K562 (cell line): ENCODE measurements at regions not wholly inside any gene's neighbourhood (a gene's known extent, or its start where the extent isn't known, plus 50 kb on each side); places are given as distances from the start of the nearest gene placed in this dataset.

Experiments
- ATAC-seq: fragments of 200-7000 bp; cut with Tn5 transposase; 3 replicates; pipeline ENCODE4 v1.9.1; 2020; ENCODE audit warnings: moderate library complexity
- BruUV-seq: library from RNA; stranded (reverse); fragments of 400-500 nt; replicated peaks from 2 replicates; lab custom pipeline; 2021; lab: Mats Ljungman, UMichigan
- CTCF ChIA-PET: fragments of 300-600 bp; formaldehyde crosslinking; extraction: SDS; loops from one replicate; lab custom pipeline; 2021; ENCODE audit warnings: low intra/inter-chr PET ratio; lab: Yijun Ruan, JAX
- POLR2A ChIA-PET: fragments of 300-600, 350-650 bp; sonication (Branson Sonifier 250); formaldehyde crosslinking; extraction: SDS; loops from one replicate; lab custom pipeline; 2021; ENCODE audit warnings: antibody characterized with exemption, inconsistent platforms; lab: Yijun Ruan, JAX
- DNase-seq, 4 experiments: peaks; one replicate each; pipeline versions ENCODE4 v3.0.0 to v3.0.0-alpha.2; 2011 to 2018; ENCODE audit warnings: low spot score in 3 of 4, mixed read lengths in 3 of 4; ENCODE audit errors: extremely low read depth in 1 of 4
- FAIRE-seq: peaks from 2 replicates; lab custom pipeline; 2011; peaks lifted over from hg19 to GRCh38; lab: Jason Lieb, UNC
- H2AFZ ChIP-seq: 2 replicates; pipeline ENCODE4 v1.6.0; 2011; ENCODE audit warnings: low read depth, low read length, control low read depth, inconsistent platforms
- H3K27ac ChIP-seq: fragments of 200-600 bp; 3 replicates; pipeline ENCODE4 v1.8.0; 2011; ENCODE audit warnings: low read depth, mild to moderate bottlenecking, control low read depth, inconsistent platforms, low read length, moderate library complexity, mixed read lengths; ENCODE audit errors: extremely low read depth
- H3K27me3 ChIP-seq, 2 experiments: fragments of 300-600 bp in 1 of 2; 2 replicates in 1 of 2; 3 replicates in 1 of 2; pipeline versions ENCODE4 v1.6.0 to v1.8.0; 2011; ENCODE audit warnings: inconsistent platforms in 2 of 2, low read length in 2 of 2, mild to moderate bottlenecking in 1 of 2, mixed read lengths in 1 of 2, moderate library complexity in 1 of 2; ENCODE audit not compliant: control insufficient read depth in 2 of 2, insufficient read depth in 2 of 2
- H3K36me3 ChIP-seq: fragments of 300-600 bp; 3 replicates; pipeline ENCODE4 v1.8.0; 2011; ENCODE audit warnings: mild to moderate bottlenecking, low read length, inconsistent platforms; ENCODE audit not compliant: control insufficient read depth, insufficient read depth
- H3K4me1 ChIP-seq, 2 experiments: fragments of 200-600 bp in 1 of 2; replicated peaks in 1 of 2; 2 replicates in 1 of 2; 3 replicates in 1 of 2; pipeline versions ENCODE4 v1.5.1 to v1.8.0; 2011; ENCODE audit warnings: inconsistent platforms in 2 of 2, low read length in 2 of 2, mild to moderate bottlenecking in 1 of 2, mixed read lengths in 1 of 2, moderate library complexity in 1 of 2; ENCODE audit not compliant: control insufficient read depth in 2 of 2, insufficient read depth in 2 of 2
- H3K4me2 ChIP-seq: 2 replicates; pipeline ENCODE4 v1.6.1; 2011; ENCODE audit warnings: low read length, control low read depth, inconsistent platforms, mixed read lengths; ENCODE audit not compliant: insufficient read depth
- H3K4me3 ChIP-seq: fragments of 200-600 bp; sonication (generic), shearing (Covaris generic); 2 replicates; pipeline ENCODE4 v1.5.1; 2016; ENCODE audit warnings: control low read depth, inconsistent platforms
- H3K79me2 ChIP-seq: fragments of 200-600 bp; 3 replicates; pipeline ENCODE4 v1.8.0; 2011; ENCODE audit warnings: low read length, inconsistent platforms; ENCODE audit not compliant: control insufficient read depth, insufficient read depth
- H3K9ac ChIP-seq, 2 experiments: 2 replicates each; pipeline versions ENCODE4 v1.6.0 to v1.6.1; 2011; ENCODE audit warnings: low read depth in 2 of 2, low read length in 2 of 2, control low read depth in 1 of 2, inconsistent platforms in 1 of 2, mild to moderate bottlenecking in 1 of 2, mixed read lengths in 1 of 2; ENCODE audit not compliant: insufficient read depth in 1 of 2
- H3K9me1 ChIP-seq: one replicate; pipeline ENCODE4 v1.6.0; 2011; ENCODE audit warnings: inconsistent platforms, mild to moderate bottlenecking, low read length, moderate library complexity; ENCODE audit not compliant: control insufficient read depth, insufficient read depth
- H3K9me3 ChIP-seq: replicated peaks from 2 replicates; pipeline ENCODE4 v1.5.1; 2011; ENCODE audit warnings: low read depth, low read length, inconsistent platforms; ENCODE audit not compliant: control insufficient read depth, insufficient read depth
- H4K20me1 ChIP-seq: replicated peaks from 2 replicates; pipeline ENCODE4 v1.6.1; 2011; ENCODE audit warnings: low read length, inconsistent platforms, mixed read lengths; ENCODE audit not compliant: control insufficient read depth, insufficient read depth
- ARID3A ChIP-seq: IDR thresholded peaks from 2 replicates; pipeline ENCODE4 v1.6.1; 2012; ENCODE audit warnings: low read depth, low read length, improper control_type of control experiment, borderline replicate concordance
- HCFC1 ChIP-seq: IDR thresholded peaks from 2 replicates; pipeline ENCODE4 v1.6.1; 2012; ENCODE audit warnings: low read depth, low read length, improper control_type of control experiment
- KDM2B ChIP-seq: fragments of 250-450 bp; sonication (Bioruptor Pico); IDR thresholded peaks from 2 replicates; pipeline ENCODE4 v1.8.0; 2021; ENCODE audit warnings: mild to moderate bottlenecking, moderate library complexity
- KLF6 ChIP-seq: fragments of 250-450 bp; sonication (Bioruptor Pico); IDR thresholded peaks from 2 replicates; pipeline ENCODE4 v1.4.0; 2020; ENCODE audit warnings: mild to moderate bottlenecking, moderate library complexity, borderline replicate concordance
- MBD2 ChIP-seq: sonication (generic); IDR thresholded peaks from 2 replicates; pipeline ENCODE4 v1.6.1; 2016; ENCODE audit warnings: low read depth, borderline replicate concordance
- NR4A1 ChIP-seq, 2 experiments: fragments of 250-450 bp in 1 of 2; fragments of 450-650 bp in 1 of 2; sonication (Bioruptor Pico) in 1 of 2; IDR thresholded peaks; 2 replicates each; pipeline versions ENCODE4 v1.4.0 to v1.6.1; 2016 to 2020; ENCODE audit warnings: mild to moderate bottlenecking in 2 of 2, missing compliant biosample characterization in 1 of 2, missing genetic modification characterization in 1 of 2, moderate library complexity in 1 of 2
- RAD51 ChIP-seq: fragments of 450-650 bp; IDR thresholded peaks from 2 replicates; pipeline ENCODE4 v1.7.1; 2016; ENCODE audit warnings: low read depth, mild to moderate bottlenecking, borderline replicate concordance
- ZFX ChIP-seq: sonication (generic); formaldehyde crosslinking; IDR thresholded peaks from 2 replicates; pipeline ENCODE4 v1.8.0; 2022; ENCODE audit warnings: mild to moderate bottlenecking, missing genetic modification reagents, moderate library complexity
- in situ Hi-C: fragments of 300-500 bp; cut with MboI; formaldehyde crosslinking; loops from 4 replicates; pipeline ENCODE4 v1.15.0; 2018; ENCODE audit warnings: inconsistent platforms, mixed read lengths
- intact Hi-C: fragments of 100-400 bp; cut with micrococcal nuclease; formaldehyde crosslinking; loops from 2 replicates; pipeline ENCODE4 v1.14.2; 2022

GRCh38 chr5:164301136-164301535, 795.7 kb downstream of the MAT2B start:
- H2AFZ ChIP-seq = peak overlapping the region; percentile 17; the same call in 1 of the 2 replicates
- H3K4me2 ChIP-seq = no peak overlapping the region
- H3K27ac ChIP-seq = no peak overlapping the region
- DNase-seq = no peak
- no peaks in the 10 kb centered on the region for H3K36me3 ChIP-seq
- no peaks in the 10 kb centered on the region for H3K9me3 ChIP-seq
- in situ Hi-C loops = no loop called here
- H3K9ac ChIP-seq = no peak overlapping the region
- H3K4me3 ChIP-seq = no peak overlapping the region
- CTCF ChIA-PET = no interaction called here
- FAIRE-seq = no peak
- no TSS peak for BruUV-seq
- H3K4me1 ChIP-seq = peaks cover 0 to 3% of the 10 kb centered on the region in 2 experiments; a peak in 1 of 5 replicates
- POLR2A ChIA-PET = no interaction called here
- no peak for ATAC-seq
- no peaks in the 10 kb centered on the region for H3K27me3 ChIP-seq
- intact Hi-C loops = no loop called here
- no peaks in the 10 kb centered on the region for H3K9me1 ChIP-seq
- no peaks in the 10 kb centered on the region for H3K79me2 ChIP-seq
- TF ChIP-seq KLF6 (CRISPR knock-in tag) (no peak), RAD51 (no peak), KDM2B (CRISPR knock-in tag) (no peak), ARID3A (no peak), ZFX (CRISPR knock-in tag) (no peak), NR4A1 (CRISPR knock-in tag; IDR thresholded peaks at IDR 0.05) (no peak), NR4A1 (tag; IDR thresholded peaks at IDR 0.05) (no peak), MBD2 (no peak), HCFC1 (no peak)
- H4K20me1 ChIP-seq = no peaks in the 10 kb centered on the region
